ENCODE measurements at regions not wholly inside any gene's neighbourhood (a gene's known extent, or its start where the extent isn't known, plus 50 kb on each side); places are given as distances from the start of the nearest gene placed in this dataset.
"Not testable (repeated sequence)": the region's sequence is repeated elsewhere in the genome, so short reads cannot be mapped to it uniquely, and the experiment has no call there.

GRCh38 chr10:84018826-84019225, 120.5 kb upstream of the GHITM start:
- dilution Hi-C loops (cut with MboI; ENCODE audit: extremely low pct_ligation_motif_present, low sequenced_read_pairs) = no loop called here
- no peaks in the 10 kb centered on the region for H3K4me1 ChIP-seq (ENCODE audit: control insufficient read depth, extremely low read depth, insufficient read depth, low read length)
- no peak for FAIRE-seq

GRCh38 chr10:84019854-84020458, 119.4 kb upstream of the GHITM start:
- dilution Hi-C loops (cut with MboI; ENCODE audit: extremely low pct_ligation_motif_present, low sequenced_read_pairs) = not testable (repeated sequence)

More at GRCh38 chr10:84018826-84019225, 120.5 kb upstream of the GHITM start:
- Histone ChIP-seq H3K27me3 (ENCODE audit: control insufficient read depth, extremely low read depth, insufficient read depth, low read length) (no peaks in the 10 kb centered on the region), H3K27ac (ENCODE audit: control insufficient read depth, insufficient read depth, low read length) (no peak overlapping the region), H3K9me3 (ENCODE audit: control insufficient read depth, low read depth, low read length) (no peaks in the 10 kb centered on the region), H2AFZ (ENCODE audit: control insufficient read depth, low read length) (no peak overlapping the region), H3K36me3 (ENCODE audit: control insufficient read depth in 2 of 2, extremely low read depth in 1 of 2, insufficient read depth in 2 of 2, low read length in 2 of 2) (no peaks in the 10 kb centered on the region), H3K9me1 (ENCODE audit: control insufficient read depth, extremely low read depth, insufficient read depth, low read length) (no peaks in the 10 kb centered on the region), H3K4me3 (ENCODE audit: control insufficient read depth in 2 of 3, extremely low read depth in 1 of 3, insufficient read depth in 2 of 3, low read depth in 1 of 3, low read length in 3 of 3) (no peak overlapping the region), H4K20me1 (ENCODE audit: control insufficient read depth, extremely low read depth, insufficient read depth, low read length) (no peaks in the 10 kb centered on the region), H3K79me2 (ENCODE audit: control insufficient read depth, insufficient read depth, low read length) (no peaks in the 10 kb centered on the region), H3K4me2 (ENCODE audit: control insufficient read depth, extremely low read depth, insufficient read depth, low read depth, low read length) (no peak overlapping the region), H3K9ac (ENCODE audit: control insufficient read depth, extremely low read depth, insufficient read depth, low read length) (no peak overlapping the region)
- no peak for TF ChIP-seq EZH2 (IDR thresholded peaks at IDR 0.05; ENCODE audit: low read length)
- TF ChIP-seq CTCF (optimal IDR thresholded peaks at IDR 0.05 in 1 of 3, IDR thresholded peaks at IDR 0.05 in 1 of 3, conservative IDR thresholded peaks at IDR 0.05 in 1 of 3; ENCODE audit: extremely low read depth in 1 of 3, insufficient read depth in 2 of 3, low read length in 3 of 3) = no peak
- DNase-seq (ENCODE audit: low read depth, low spot score) = no peak

GRCh38 chr10:84026821-84027257, 112.5 kb upstream of the GHITM start:
- no peak for FAIRE-seq
- dilution Hi-C loops (cut with MboI; ENCODE audit: extremely low pct_ligation_motif_present, low sequenced_read_pairs) = no loop called here

More at GRCh38 chr10:84019854-84020458, 119.4 kb upstream of the GHITM start:
- not testable (repeated sequence) for H3K9ac ChIP-seq (ENCODE audit: control insufficient read depth, extremely low read depth, insufficient read depth, low read length); H3K36me3 ChIP-seq (ENCODE audit: control insufficient read depth in 2 of 2, extremely low read depth in 1 of 2, insufficient read depth in 2 of 2, low read length in 2 of 2); H3K4me2 ChIP-seq (ENCODE audit: control insufficient read depth, extremely low read depth, insufficient read depth, low read depth, low read length); FAIRE-seq; H3K4me3 ChIP-seq (ENCODE audit: control insufficient read depth in 2 of 3, extremely low read depth in 1 of 3, insufficient read depth in 2 of 3, low read depth in 1 of 3, low read length in 3 of 3); H3K9me1 ChIP-seq (ENCODE audit: control insufficient read depth, extremely low read depth, insufficient read depth, low read length); H3K27ac ChIP-seq (ENCODE audit: control insufficient read depth, insufficient read depth, low read length); H3K79me2 ChIP-seq (ENCODE audit: control insufficient read depth, insufficient read depth, low read length); H2AFZ ChIP-seq (ENCODE audit: control insufficient read depth, low read length); H3K27me3 ChIP-seq (ENCODE audit: control insufficient read depth, extremely low read depth, insufficient read depth, low read length); H3K4me1 ChIP-seq (ENCODE audit: control insufficient read depth, extremely low read depth, insufficient read depth, low read length); H4K20me1 ChIP-seq (ENCODE audit: control insufficient read depth, extremely low read depth, insufficient read depth, low read length); H3K9me3 ChIP-seq (ENCODE audit: control insufficient read depth, low read depth, low read length); DNase-seq (ENCODE audit: low read depth, low spot score)

More at GRCh38 chr10:84026821-84027257, 112.5 kb upstream of the GHITM start:
- Histone ChIP-seq H3K4me2 (ENCODE audit: control insufficient read depth, extremely low read depth, insufficient read depth, low read depth, low read length) (no peak overlapping the region), H3K4me3 (ENCODE audit: control insufficient read depth in 2 of 3, extremely low read depth in 1 of 3, insufficient read depth in 2 of 3, low read depth in 1 of 3, low read length in 3 of 3) (no peak overlapping the region), H3K9me3 (ENCODE audit: control insufficient read depth, low read depth, low read length) (no peaks in the 10 kb centered on the region), H3K27ac (ENCODE audit: control insufficient read depth, insufficient read depth, low read length) (no peak overlapping the region), H3K27me3 (ENCODE audit: control insufficient read depth, extremely low read depth, insufficient read depth, low read length) (peaks cover 2% of the 10 kb centered on the region), H3K4me1 (ENCODE audit: control insufficient read depth, extremely low read depth, insufficient read depth, low read length) (no peaks in the 10 kb centered on the region), H2AFZ (ENCODE audit: control insufficient read depth, low read length) (no peak overlapping the region), H3K9me1 (ENCODE audit: control insufficient read depth, extremely low read depth, insufficient read depth, low read length) (no peaks in the 10 kb centered on the region), H3K79me2 (ENCODE audit: control insufficient read depth, insufficient read depth, low read length) (no peaks in the 10 kb centered on the region), H3K36me3 (ENCODE audit: control insufficient read depth in 2 of 2, extremely low read depth in 1 of 2, insufficient read depth in 2 of 2, low read length in 2 of 2) (no peaks in the 10 kb centered on the region), H4K20me1 (ENCODE audit: control insufficient read depth, extremely low read depth, insufficient read depth, low read length) (no peaks in the 10 kb centered on the region), H3K9ac (ENCODE audit: control insufficient read depth, extremely low read depth, insufficient read depth, low read length) (no peak overlapping the region)
- TF ChIP-seq CTCF (optimal IDR thresholded peaks at IDR 0.05 in 1 of 3, IDR thresholded peaks at IDR 0.05 in 1 of 3, conservative IDR thresholded peaks at IDR 0.05 in 1 of 3; ENCODE audit: extremely low read depth in 1 of 3, insufficient read depth in 2 of 3, low read length in 3 of 3) (peak; percentile 55 to 78 (median 71)), EZH2 (IDR thresholded peaks at IDR 0.05; ENCODE audit: low read length) (no peak)
- no peak for DNase-seq (ENCODE audit: low read depth, low spot score)

Measured in keratinocyte (primary cell).